Eye (tissue), 1 donor: ENCODE measurements at regions not wholly inside any gene's neighbourhood (a gene's known extent, or its start where the extent isn't known, plus 50 kb on each side); places are given as distances from the start of the nearest gene placed in this dataset.

ENCODE experiments used
- DNase-seq: peaks from one replicate; pipeline ENCODE4 v3.0.0-alpha.2; 2015

DNA sequence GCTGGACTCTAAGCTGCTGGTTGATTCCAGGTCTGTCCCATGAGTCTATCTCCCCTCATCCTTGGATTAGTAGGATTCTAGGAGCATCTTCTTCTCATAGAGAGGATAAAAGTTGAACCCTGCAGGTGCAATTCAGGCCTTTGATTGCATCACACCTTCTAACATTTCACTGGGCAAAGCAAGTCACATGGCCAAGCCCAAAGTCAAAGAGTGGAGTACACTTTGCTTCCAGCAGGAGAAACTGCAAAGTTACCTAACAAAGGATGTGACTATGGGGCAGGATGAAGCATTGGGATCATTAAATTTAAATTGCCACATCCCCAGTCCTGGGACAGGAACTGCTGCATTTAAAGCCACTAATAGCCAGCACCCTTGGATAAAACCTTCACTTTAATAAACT lies 51.0 kb upstream of the EGFLAM start:
- DNase-seq = no peak

DNA sequence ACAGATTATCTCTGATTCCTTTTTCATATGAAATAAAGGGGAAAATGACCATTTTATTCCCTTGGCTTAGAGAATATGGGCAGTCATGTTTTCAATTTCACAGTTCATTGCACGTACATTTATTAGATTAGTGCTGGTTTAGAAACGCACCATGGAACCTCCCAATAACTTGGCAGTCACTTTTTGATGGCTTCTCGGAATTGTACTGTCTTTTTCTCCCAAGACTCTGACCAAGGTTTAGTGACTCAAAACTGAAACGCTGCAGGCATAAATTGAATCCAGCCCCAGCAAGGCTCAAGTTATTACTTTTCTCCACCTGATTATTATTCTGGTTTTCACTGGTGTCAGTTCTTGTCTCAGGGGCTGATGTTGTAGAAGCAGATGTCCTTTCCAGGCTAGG lies 55.6 kb upstream of the EGFLAM start:
- DNase-seq = peak; percentile 54

DNA sequence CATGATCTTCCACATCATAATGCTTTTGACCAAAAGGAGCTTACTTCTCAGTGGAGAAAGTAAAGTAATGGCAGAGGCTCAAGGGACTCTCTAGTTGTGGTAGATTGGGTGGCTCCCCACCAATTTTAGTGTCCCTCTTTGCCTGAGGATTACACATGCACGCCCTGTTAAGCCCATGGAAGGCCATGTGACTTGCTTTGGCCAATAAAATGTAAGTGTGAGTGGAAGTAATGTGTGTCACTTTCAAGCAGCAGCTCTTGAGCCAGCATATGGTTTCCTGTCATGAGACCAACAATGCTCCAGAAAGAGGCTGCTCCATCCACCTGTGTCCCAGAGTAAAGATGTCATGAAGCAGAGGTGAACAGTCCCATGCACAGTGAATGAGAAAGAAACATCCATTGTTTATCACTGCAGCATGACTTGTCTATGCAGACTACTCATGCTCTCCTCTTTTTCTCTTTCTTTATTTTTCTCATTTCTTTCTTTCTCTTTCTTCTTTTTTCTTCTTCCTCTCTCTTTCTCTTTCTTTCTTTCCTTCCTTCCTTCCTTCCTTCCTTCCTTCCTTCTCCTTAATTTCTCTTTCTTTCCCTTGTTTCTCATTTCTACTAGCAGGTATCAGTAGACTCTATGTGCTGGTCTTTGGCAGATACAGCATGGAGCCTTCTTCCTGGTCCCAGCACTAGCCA lies 57.3 kb upstream of the EGFLAM start:
- DNase-seq = no peak

GRCh38 chr5:38197118-38197517 lies 61.2 kb upstream of the EGFLAM start:
- DNase-seq = no peak

DNA sequence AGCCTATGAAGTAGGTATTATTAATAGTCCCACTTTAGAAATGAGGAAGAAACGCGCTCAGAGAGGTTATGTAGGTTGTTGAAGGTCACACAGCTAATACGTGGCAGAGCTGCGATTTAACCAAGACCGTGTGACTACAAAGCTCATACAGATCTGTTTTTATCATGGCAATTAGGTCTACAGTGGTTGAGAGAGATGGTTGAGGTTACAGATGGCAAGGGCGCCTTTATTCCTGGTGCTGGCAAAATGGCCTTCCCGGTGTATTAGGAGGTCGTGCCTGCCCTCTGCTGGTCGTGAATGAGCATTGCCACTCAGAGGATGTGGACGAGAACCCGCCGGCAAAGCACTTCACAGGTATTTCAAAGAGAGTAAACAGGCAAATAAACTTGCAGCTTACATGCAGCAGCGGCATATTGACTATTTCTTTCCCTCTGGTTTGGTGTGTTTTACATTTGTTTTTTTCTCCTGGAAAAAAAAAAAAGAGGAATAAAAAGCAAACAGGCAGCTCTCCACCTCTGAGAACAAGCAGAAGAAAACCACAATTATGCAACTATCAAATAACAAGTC lies 65.3 kb upstream of the EGFLAM start:
- peak; percentile 88 for DNase-seq

GRCh38 chr5:38191693-38192092 lies 66.7 kb upstream of the EGFLAM start:
- no peak for DNase-seq

GRCh38 chr5:38190111-38190510 lies 68.2 kb upstream of the EGFLAM start:
- DNase-seq = no peak

- DNase-seq = no peak
Observed at GRCh38 chr5:38189081-38189504, 69.3 kb upstream of the EGFLAM start.

DNA sequence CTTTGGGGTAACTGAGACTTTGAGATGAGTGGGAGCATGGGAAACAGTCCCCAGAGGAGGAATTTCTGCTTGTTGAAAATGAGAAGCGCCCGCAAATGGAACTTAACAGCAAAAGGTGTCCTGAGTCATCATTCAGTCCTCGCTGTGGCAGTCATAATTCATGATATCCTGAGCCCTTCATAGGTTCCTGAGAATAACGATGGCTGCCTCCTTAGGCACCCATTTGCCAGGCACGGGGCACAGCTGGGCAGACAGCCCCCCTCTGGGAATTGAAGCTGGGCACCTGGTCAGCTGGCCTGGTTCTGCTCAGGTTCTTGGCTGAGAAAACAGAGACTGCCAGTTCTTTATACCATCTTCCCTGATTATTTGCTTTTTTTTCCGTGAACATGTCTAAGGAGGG lies 69.8 kb upstream of the EGFLAM start:
- DNase-seq = no peak

DNA sequence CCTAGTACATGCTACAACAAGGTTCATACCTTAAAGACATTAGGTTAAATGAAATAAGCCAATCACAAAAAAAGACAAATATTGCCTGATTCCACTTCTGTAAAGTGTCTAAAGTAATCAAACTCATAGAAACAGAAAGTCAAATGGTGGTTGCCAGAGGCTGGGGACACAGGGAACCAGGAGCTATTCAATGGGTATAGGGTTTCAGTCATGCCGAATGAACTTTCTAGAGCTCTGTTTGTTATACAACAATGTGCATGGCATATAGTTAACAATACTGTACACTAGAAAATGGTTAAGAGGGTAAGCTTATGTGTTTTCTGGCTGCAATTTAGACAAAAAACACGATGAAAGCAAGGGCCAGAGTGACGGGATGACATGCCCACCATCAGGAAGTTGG lies 70.8 kb upstream of the EGFLAM start:
- DNase-seq = no peak

DNA sequence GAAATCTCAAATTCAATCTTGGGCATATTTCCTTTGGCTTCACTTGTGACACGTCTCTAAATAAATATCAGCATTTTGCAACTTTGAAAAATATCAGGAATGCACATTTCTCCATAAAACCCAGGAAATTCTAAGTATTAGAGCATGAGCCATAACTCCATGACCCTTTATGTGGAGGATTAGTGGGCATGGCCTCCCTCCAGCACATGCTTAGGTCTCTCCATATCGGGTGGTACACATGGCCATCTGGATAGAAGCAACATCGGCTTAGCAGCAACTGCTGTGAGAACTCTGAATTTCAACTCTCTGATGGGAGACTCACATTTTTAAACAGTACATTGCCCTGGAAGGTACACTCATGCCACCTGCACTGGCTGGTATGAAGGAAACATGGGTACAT lies 73.7 kb upstream of the EGFLAM start:
- no peak for DNase-seq

GRCh38 chr5:38182991-38183390 lies 75.4 kb upstream of the EGFLAM start:
- DNase-seq = no peak

DNA sequence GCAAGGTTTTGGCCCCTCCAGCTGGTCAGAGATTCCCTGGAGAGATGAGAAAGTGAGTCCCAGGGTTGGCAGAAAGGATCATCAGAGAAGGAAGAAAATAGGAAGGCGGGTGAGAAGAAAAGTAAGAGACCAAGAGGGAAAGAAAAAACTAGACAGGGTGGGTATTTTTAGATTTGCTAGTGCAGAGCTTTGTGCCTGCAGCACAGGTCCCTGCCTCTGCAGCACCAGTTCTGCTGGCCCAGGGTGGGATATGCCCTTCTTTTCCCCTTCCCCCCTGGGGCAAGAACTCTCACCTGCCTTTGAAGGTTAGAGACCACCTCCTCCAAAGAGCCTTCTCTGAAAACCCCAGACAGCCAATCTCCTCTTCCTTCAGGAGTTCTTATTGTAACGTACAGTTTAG lies 90.3 kb upstream of the EGFLAM start:
- DNase-seq = no peak

DNA sequence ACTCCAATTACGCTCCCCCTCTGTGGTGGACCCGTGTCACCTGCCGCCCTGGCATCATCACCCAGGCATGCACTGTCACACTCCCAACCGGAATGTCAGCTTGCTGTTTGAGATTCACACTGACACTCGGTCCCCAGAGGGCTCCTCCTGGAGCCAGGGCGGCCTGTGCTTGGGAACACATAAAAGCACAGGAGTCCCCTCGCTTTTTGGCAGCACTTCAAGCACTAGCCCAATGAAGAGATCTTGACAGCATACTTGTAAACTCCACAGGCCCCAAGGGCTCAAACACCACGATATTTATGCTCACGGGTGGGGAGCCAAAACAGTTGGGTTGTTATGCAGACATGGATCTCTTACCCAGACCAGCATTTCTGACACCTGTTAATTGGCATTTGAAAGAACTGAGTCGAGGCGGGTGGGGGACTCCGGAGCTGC lies 90.8 kb upstream of the EGFLAM start:
- DNase-seq = peak; percentile 60

DNA sequence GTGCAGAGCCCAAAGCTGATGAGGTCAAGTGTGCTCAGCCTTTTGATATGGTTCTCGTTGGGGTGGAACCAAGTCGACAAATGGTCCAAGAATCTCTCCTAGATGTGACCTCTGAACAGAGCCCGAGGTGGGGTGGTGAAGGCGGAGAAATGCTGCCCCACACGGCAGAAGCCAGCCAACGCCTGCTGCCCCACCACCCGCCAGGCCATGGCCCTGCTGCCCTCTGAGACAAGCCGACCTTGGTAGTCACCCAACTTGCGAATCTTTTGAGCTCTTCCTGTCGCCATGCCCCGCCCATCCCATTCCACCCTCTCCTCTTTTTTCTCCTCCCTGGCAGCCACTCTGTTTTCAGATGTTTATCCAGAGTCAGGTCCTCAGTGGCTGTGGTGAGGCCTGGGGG lies 91.5 kb upstream of the EGFLAM start:
- no peak for DNase-seq

GRCh38 chr5:38165435-38165834 lies 92.9 kb upstream of the EGFLAM start:
- no peak for DNase-seq

GRCh38 chr5:38164776-38165399 lies 93.5 kb upstream of the EGFLAM start:
- no peak for DNase-seq

GRCh38 chr5:38163636-38164237 lies 94.6 kb upstream of the EGFLAM start:
- DNase-seq = no peak

GRCh38 chr5:38162625-38163024 lies 95.7 kb upstream of the EGFLAM start:
- DNase-seq = no peak

DNA sequence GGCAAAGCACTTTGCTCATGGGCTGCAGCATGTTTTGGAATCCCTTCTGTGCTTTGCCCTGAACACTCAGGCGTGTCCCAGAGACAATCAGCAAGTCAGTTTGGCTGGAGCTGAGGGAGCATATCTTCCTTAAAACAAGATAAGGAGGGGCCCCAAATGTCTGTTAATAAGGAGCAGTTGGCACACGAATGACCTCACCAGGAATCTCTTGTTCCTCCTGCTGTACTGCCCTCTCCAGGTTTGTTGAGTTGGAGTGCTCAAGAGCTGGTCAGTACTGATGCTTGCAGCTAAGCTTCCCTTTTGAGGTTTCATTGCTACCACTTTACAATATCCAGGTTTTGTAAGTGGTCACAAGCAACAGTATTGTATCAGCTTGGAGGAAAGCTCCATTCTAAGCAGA lies 101.3 kb upstream of the EGFLAM start:
- DNase-seq = no peak

DNA sequence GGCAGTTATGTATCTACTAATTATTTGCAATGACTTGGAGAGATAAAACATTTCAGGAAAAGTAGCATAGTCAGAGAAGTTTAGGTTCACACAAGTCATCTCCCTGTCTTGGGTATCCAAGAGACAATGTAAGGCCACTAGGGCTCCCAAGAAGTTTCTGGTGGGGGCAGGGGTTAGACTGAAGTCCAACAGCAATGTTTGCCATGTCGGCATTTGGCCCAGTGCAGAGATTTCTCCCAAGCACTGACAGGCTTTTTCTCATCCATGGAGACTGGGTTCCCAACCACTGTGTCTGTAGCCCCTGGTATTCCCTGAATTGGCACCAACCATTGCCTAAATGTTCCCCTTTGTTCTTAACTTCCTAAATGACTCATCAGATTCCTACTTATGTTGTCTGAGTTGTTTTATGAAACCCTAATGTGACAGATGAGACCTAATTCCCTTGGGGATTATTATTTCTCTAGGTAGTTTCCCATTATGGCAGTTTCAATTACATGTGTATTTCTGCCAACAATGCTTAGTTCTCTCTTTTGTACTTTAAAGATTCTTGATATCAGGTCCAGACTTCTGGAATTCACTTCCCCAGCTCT lies 103.6 kb upstream of the EGFLAM start:
- no peak for DNase-seq

- DNase-seq = no peak
Observed at GRCh38 chr5:38151878-38152277, 106.5 kb upstream of the EGFLAM start.

GRCh38 chr5:38149815-38150195 lies 108.6 kb upstream of the EGFLAM start:
- no peak for DNase-seq
